ENCODE measurements at regions not wholly inside any gene's neighbourhood (a gene's known extent, or its start where the extent isn't known, plus 50 kb on each side); places are given as distances from the start of the nearest gene placed in this dataset.

- H2BK15ac ChIP-seq (ENCODE audit: low read depth, low read length), result no peak overlapping the region
- no peak overlapping the region for H2AFZ ChIP-seq (replicated peaks; ENCODE audit: low read length, poor library complexity)
- H3K18ac ChIP-seq (ENCODE audit: low read depth, low read length), result no peak overlapping the region
- H3K9ac ChIP-seq (ENCODE audit: low read depth, low read length), result no peak overlapping the region
- H3K27me3 ChIP-seq (ENCODE audit: control insufficient read depth, insufficient read depth, low read length), result no peaks in the 10 kb centered on the region
- no peak overlapping the region for H3K56ac ChIP-seq (ENCODE audit: extremely low read depth, insufficient read depth, low read length)
- POLR2A ChIA-PET (ENCODE audit: unreplicated experiment), result no interaction called here
- H3K4ac ChIP-seq (ENCODE audit: low read depth, low read length), result no peak overlapping the region
- dilution Hi-C loops (cut with HindIII; ENCODE audit: low sequenced_read_pairs, unreplicated experiment), result no loop called here
- no peak overlapping the region for H4K91ac ChIP-seq (ENCODE audit: insufficient read depth, low read depth, low read length)
- H3K14ac ChIP-seq (replicated peaks; ENCODE audit: low read depth, low read length), result no peak overlapping the region
- ATAC-seq (ENCODE audit: low read depth) (no peak), DNase-seq (no peak)
- H2AK5ac ChIP-seq (ENCODE audit: low read depth, low read length), result no peak overlapping the region
- no peaks in the 10 kb centered on the region for H3K9me1 ChIP-seq (ENCODE audit: insufficient read depth, low read length)
- no peak overlapping the region for H4K8ac ChIP-seq (ENCODE audit: low read depth in 2 of 2, low read length in 2 of 2)
- no peak overlapping the region for H3K4me2 ChIP-seq (ENCODE audit: low read depth, low read length)
- no TSS peak for BruUV-seq (replicated peaks)
- in situ Hi-C loops (cut with MboI; ENCODE audit: low sequenced_read_pairs), result no loop called here
- no peaks in the 10 kb centered on the region for H3K4me1 ChIP-seq (ENCODE audit: control insufficient read depth, insufficient read depth, low read length)
- H3K9me3 ChIP-seq (ENCODE audit: control insufficient read depth, insufficient read depth, low read length), result no peaks in the 10 kb centered on the region
- H2AK9ac ChIP-seq (replicated peaks; ENCODE audit: low read depth, low read length, poor library complexity), result no peak overlapping the region
- H3K23ac ChIP-seq (ENCODE audit: low read depth, low read length), result no peak overlapping the region
- H3K27ac ChIP-seq (ENCODE audit: insufficient read depth, low read length), result no peak overlapping the region
- H4K20me1 ChIP-seq (ENCODE audit: insufficient read depth, low read length), result no peaks in the 10 kb centered on the region
- H2BK5ac ChIP-seq (ENCODE audit: low read depth, low read length, poor library complexity, severe bottlenecking), result no peak overlapping the region
- no peak overlapping the region for H4K5ac ChIP-seq (ENCODE audit: low read depth, low read length)
- H2BK20ac ChIP-seq (ENCODE audit: low read depth, low read length), result no peak overlapping the region
- no peaks in the 10 kb centered on the region for H3K79me1 ChIP-seq (ENCODE audit: low read depth in 1 of 2, low read length in 2 of 2)
- no peaks in the 10 kb centered on the region for H3K36me3 ChIP-seq (ENCODE audit: control insufficient read depth, insufficient read depth, low read length)
- CTCF ChIA-PET, result no interaction called here
- no peak overlapping the region for H2BK120ac ChIP-seq (ENCODE audit: low read depth, low read length)
- H3K4me3 ChIP-seq (ENCODE audit: insufficient read depth, low read depth, low read length), result no peak overlapping the region
- no peak for TF ChIP-seq RAD21 (IDR thresholded peaks at IDR 0.05; ENCODE audit: low read length)
- intact Hi-C loops (cut with micrococcal nuclease), result no loop called here
Observed at GRCh38 chr9:75830303-75830702, 60.2 kb upstream of the PCSK5 start.
